A549 (cell line): ENCODE measurements at regions not wholly inside any gene's neighbourhood (a gene's known extent, or its start where the extent isn't known, plus 50 kb on each side); places are given as distances from the start of the nearest gene placed in this dataset.

Experiments used
- EP300 ChIP-seq, 2 experiments: fragments of >200 bp; sonication (Bioruptor Twin); formaldehyde crosslinking; IDR thresholded peaks; 2 replicates in 1 of 2; 3 replicates in 1 of 2; pipeline ENCODE4 v1.6.1; 2016 to 2017
- RAD21 ChIP-seq, 2 experiments: fragments of >200 bp in 1 of 2; sonication (Bioruptor Twin) in 1 of 2; formaldehyde crosslinking in 1 of 2; IDR thresholded peaks in 1 of 2; conservative IDR thresholded peaks in 1 of 2; 2 replicates in 1 of 2; 3 replicates in 1 of 2; pipeline ENCODE4 v1.6.1; 2012 to 2018; ENCODE audit warnings: inconsistent platforms in 1 of 2

DNA sequence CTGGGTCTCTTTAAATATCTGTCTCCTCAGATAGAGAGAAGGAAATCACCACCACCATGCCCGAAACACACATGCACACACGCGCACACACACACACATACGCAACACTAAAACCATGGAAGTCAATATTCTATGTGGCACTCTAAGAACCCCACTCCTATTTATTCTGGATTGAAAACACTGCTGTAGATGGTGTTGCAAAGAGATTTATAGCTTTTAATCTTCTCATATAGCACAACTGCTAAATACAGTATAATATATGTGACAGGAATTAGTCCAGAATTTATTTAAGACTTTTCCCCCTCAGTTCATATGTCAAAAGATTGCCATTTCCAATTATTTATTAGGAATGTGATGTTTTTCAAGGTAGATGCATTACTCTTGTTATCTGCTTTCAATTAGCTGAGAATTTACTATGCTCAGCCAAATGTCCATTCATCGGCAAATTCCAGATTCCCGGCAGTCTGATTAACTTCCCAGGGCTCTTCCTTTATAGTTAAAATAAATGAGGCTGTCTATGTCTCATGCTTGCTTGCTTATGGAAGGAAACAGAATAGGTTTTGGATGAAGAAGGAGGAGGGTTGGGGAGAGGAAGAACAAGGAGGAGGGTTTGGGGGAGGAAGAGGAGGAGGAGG lies 115.4 kb upstream of the NDP start:
- TF ChIP-seq EP300 (IDR thresholded peaks at IDR 0.05): no peak
- no peak for TF ChIP-seq RAD21 (conservative IDR thresholded peaks at IDR 0.05 in 1 of 2, IDR thresholded peaks at IDR 0.05 in 1 of 2)
